Type B pancreatic cell (in vitro differentiated cells): ENCODE measurements at regions not wholly inside any gene's neighbourhood (a gene's known extent, or its start where the extent isn't known, plus 50 kb on each side); places are given as distances from the start of the nearest gene placed in this dataset.

Experiments
- DNase-seq: peaks from one replicate; pipeline ENCODE4 v3.0.0; 2021; ENCODE audit warnings: mixed read lengths; ENCODE audit not compliant: unreplicated experiment; ENCODE audit errors: extremely low spot score
- H3K27ac Mint-ChIP-seq: 2 replicates; pipeline ENCODE4 v1.8.0; 2021; ENCODE audit warnings: mild to moderate bottlenecking, mixed read lengths
- H3K27me3 Mint-ChIP-seq: 2 replicates; pipeline ENCODE4 v1.8.0; 2021; ENCODE audit warnings: mixed read lengths
- H3K36me3 Mint-ChIP-seq: 2 replicates; pipeline ENCODE4 v1.8.0; 2021; ENCODE audit warnings: mixed read lengths
- H3K4me1 Mint-ChIP-seq: one replicate; pipeline ENCODE4 v1.8.0; 2021; ENCODE audit warnings: mixed read lengths; ENCODE audit not compliant: unreplicated experiment
- H3K4me3 Mint-ChIP-seq: 2 replicates; pipeline ENCODE4 v1.8.0; 2021; ENCODE audit warnings: mild to moderate bottlenecking, mixed read lengths
- H3K9me3 Mint-ChIP-seq: 2 replicates; pipeline ENCODE4 v1.8.0; 2021; ENCODE audit warnings: mixed read lengths
- TF ChIP-seq, protein P1 (sequence below): fragments of 200-600 bp; sonication (generic); conservative IDR thresholded peaks from 2 replicates; pipeline ENCODE4 v1.5.0; 2021; ENCODE audit warnings: antibody characterized with exemption, mild to moderate bottlenecking

DNA sequence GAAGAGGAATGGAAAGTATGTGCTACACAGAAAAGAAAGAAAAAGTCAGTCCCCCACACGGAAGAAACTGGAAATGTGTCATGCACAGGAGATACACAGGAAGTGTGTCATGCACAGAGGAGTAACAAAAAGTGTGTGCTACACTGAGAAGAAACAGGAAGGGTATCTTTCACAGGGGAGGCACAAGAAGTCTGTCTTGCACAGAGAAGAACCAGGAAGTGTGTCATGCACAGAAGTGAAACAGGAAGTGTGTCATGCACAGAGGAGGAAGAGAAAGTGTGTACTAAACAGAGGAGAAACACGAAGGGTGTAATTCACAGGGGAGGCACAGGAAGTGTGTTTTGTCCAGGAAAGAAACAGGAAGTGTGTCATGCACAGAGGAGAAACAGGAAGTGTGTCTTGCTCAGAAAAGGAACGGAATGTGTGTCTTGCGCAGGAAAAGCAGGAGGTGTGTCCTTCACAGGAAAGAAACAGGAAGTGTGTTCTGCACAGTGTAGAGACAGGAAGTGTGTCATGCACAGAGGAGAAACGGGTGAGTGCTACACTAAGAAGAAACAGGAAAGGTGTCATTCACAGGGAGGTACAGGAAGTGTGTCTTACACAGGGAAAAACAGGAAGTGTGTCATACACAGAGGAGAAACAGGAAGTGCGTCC is 527.2 kb upstream of the PRKX start:
- no peak overlapping the region for H3K4me3 Mint-ChIP-seq
- H3K9me3 Mint-ChIP-seq: no peaks in the 10 kb centered on the region
- no peaks in the 10 kb centered on the region for H3K27me3 Mint-ChIP-seq
- H3K4me1 Mint-ChIP-seq: no peaks in the 10 kb centered on the region
- H3K36me3 Mint-ChIP-seq: no peaks in the 10 kb centered on the region
- H3K27ac Mint-ChIP-seq: no peak overlapping the region
- no peak for DNase-seq
- TF ChIP-seq, protein P1, sequence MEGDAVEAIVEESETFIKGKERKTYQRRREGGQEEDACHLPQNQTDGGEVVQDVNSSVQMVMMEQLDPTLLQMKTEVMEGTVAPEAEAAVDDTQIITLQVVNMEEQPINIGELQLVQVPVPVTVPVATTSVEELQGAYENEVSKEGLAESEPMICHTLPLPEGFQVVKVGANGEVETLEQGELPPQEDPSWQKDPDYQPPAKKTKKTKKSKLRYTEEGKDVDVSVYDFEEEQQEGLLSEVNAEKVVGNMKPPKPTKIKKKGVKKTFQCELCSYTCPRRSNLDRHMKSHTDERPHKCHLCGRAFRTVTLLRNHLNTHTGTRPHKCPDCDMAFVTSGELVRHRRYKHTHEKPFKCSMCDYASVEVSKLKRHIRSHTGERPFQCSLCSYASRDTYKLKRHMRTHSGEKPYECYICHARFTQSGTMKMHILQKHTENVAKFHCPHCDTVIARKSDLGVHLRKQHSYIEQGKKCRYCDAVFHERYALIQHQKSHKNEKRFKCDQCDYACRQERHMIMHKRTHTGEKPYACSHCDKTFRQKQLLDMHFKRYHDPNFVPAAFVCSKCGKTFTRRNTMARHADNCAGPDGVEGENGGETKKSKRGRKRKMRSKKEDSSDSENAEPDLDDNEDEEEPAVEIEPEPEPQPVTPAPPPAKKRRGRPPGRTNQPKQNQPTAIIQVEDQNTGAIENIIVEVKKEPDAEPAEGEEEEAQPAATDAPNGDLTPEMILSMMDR: no peak

DNA sequence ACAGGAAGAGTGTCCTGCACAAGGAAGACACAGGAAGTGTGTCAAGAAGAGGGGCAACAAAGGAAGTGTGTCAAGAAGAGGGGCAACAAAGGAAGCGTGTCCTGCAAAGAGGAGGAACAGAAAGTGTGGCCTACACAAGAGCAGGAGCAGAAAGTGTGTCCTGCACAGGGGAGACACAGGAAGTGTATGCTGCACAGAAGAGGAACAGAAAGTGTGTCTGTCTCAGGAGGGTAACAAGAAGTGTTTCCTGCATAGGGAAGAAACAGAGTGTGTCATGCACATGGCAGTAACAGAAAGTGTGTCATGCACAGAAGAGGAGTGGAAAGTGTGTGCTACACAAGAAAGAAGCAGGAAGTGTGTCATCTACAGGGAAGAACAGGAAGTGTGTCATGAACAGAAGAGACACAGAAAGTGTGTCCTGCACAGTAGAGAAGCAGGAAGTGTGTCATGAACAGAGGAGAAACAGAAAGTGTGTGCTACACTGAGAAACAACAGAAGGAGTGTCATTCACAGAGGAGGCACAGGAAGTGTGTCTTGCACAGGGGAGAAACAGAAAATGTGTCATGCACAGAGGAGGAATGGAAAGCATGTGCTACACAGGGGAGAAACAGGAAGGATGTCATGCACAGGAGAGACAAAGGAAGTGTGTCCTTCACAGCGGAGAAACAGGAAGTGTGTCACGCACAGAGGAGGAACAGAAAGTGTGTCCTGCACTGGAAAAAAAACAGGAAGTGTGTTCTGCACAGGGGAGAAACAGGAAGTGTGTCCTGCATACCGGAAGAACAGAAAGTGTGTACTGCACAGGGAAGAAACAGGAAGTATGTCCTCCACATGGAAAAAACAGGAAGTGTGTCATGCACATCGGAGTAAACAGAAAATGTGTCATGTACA is 526.4 kb upstream of the PRKX start:
- no peak overlapping the region for H3K27ac Mint-ChIP-seq
- H3K27me3 Mint-ChIP-seq: no peaks in the 10 kb centered on the region
- no peak overlapping the region for H3K4me3 Mint-ChIP-seq
- DNase-seq: no peak
- no peaks in the 10 kb centered on the region for H3K4me1 Mint-ChIP-seq
- TF ChIP-seq, protein P1: no peak
- no peaks in the 10 kb centered on the region for H3K9me3 Mint-ChIP-seq
- no peaks in the 10 kb centered on the region for H3K36me3 Mint-ChIP-seq

DNA sequence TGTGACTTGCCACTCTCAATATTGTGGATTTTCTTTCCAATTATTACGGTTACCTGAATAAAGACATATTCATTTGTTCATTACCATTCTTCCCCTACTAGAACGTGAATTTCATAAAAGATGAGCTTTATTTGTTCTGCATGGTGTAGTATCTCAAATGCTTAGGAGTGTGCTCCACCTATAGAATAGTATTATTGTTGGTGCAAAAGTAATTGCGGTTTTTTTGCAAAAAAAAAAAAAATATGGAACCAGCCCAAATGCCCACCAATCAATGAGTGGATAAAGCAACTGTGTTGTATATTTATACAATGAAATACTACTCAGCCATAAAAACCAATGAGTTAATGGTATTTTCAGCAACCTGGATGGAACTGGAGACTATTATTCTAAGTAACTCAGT is 525.5 kb upstream of the PRKX start:
- Mint-ChIP-seq H3K27me3 (no peaks in the 10 kb centered on the region), H3K36me3 (no peaks in the 10 kb centered on the region), H3K4me3 (no peak overlapping the region), H3K4me1 (no peaks in the 10 kb centered on the region), H3K9me3 (no peaks in the 10 kb centered on the region), H3K27ac (no peak overlapping the region)
- DNase-seq: no peak
- TF ChIP-seq, protein P1: no peak

DNA sequence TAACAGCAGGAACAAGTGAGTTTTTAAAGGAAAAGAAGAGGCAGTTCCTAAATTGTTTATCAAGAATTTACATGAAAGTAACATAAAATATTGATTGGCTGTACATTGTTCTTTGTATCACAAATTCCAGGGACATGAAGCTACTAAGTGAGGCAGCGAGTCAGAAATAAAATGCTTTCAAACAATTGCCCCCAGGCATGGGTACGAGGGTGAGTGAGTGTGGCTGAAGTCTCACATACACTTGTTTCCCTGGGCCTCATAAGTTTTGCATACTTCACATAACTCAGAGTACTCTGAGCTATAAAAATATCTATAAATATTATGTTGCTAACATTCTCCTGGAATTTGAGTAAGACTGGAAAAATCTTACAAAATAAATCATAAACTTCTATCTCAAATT is 511.6 kb upstream of the PRKX start:
- no peaks in the 10 kb centered on the region for H3K4me1 Mint-ChIP-seq
- H3K9me3 Mint-ChIP-seq: no peaks in the 10 kb centered on the region
- no peak for DNase-seq
- no peaks in the 10 kb centered on the region for H3K36me3 Mint-ChIP-seq
- no peak overlapping the region for H3K4me3 Mint-ChIP-seq
- peaks cover 7% of the 10 kb centered on the region for H3K27me3 Mint-ChIP-seq
- H3K27ac Mint-ChIP-seq: no peak overlapping the region
- TF ChIP-seq, protein P1: no peak

DNA sequence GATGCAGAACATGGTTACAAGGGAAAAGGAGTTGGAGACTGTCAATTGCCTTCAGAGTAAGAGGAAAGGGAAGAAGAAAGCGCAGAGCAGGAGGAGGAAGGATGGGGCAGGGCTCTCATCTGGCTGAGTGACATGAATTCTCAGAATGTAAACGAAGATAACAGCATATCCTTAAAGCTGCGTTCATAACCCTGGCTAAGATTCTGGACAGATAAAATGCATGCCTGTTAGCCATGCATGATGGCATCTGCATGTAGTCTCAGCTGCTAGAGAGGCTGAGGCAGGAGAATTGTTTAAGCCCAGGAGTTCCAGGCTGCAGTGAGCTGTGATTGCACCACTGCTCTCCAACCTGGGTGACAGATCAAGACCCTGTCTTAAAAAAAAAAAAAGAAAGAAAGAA is 493.5 kb upstream of the PRKX start:
- H3K4me3 Mint-ChIP-seq: no peak overlapping the region
- H3K9me3 Mint-ChIP-seq: peaks cover 5% of the 10 kb centered on the region
- H3K4me1 Mint-ChIP-seq: no peaks in the 10 kb centered on the region
- no peak for DNase-seq
- TF ChIP-seq, protein P1: no peak
- no peak overlapping the region for H3K27ac Mint-ChIP-seq
- H3K36me3 Mint-ChIP-seq: no peaks in the 10 kb centered on the region
- peaks cover 11% of the 10 kb centered on the region for H3K27me3 Mint-ChIP-seq
